PC-9 (cell line): ENCODE measurements at regions not wholly inside any gene's neighbourhood (a gene's known extent, or its start where the extent isn't known, plus 50 kb on each side); places are given as distances from the start of the nearest gene placed in this dataset.

ENCODE experiments used
- EZH2 ChIP-seq: fragments of 200-600 bp; sonication (generic); IDR thresholded peaks from 2 replicates; pipeline ENCODE4 v1.8.0; 2017; ENCODE audit warnings: antibody characterized with exemption, low read depth
- TF ChIP-seq, protein P1 (sequence below): fragments of 200-600 bp; sonication (generic); conservative IDR thresholded peaks from 2 replicates; pipeline ENCODE4 v1.6.1; 2017; ENCODE audit warnings: mixed run types, antibody characterized with exemption, mild to moderate bottlenecking, moderate library complexity

DNA sequence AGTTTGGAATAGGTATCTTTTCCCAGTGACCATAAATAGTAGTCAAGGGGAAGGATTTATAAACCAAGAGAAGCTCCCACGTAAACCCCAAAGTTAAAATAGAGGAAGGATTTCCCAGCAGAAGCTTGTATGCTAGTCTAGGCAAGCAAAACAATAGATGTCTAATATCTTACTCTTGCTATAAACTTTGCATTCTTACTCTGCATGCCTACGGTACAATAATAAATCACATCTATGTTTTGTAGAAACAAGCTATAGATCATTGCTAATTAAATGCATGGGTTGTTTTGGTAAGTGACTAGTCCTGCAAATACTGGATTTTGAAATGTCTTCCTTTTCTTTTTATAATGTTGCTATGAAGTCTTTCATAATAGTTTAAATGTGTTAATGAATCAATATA lies 585.5 kb downstream of the INHBA start:
- TF ChIP-seq, protein P1, sequence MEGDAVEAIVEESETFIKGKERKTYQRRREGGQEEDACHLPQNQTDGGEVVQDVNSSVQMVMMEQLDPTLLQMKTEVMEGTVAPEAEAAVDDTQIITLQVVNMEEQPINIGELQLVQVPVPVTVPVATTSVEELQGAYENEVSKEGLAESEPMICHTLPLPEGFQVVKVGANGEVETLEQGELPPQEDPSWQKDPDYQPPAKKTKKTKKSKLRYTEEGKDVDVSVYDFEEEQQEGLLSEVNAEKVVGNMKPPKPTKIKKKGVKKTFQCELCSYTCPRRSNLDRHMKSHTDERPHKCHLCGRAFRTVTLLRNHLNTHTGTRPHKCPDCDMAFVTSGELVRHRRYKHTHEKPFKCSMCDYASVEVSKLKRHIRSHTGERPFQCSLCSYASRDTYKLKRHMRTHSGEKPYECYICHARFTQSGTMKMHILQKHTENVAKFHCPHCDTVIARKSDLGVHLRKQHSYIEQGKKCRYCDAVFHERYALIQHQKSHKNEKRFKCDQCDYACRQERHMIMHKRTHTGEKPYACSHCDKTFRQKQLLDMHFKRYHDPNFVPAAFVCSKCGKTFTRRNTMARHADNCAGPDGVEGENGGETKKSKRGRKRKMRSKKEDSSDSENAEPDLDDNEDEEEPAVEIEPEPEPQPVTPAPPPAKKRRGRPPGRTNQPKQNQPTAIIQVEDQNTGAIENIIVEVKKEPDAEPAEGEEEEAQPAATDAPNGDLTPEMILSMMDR, result no peak
- no peak for TF ChIP-seq EZH2
